ENCODE measurements at regions not wholly inside any gene's neighbourhood (a gene's known extent, or its start where the extent isn't known, plus 50 kb on each side); places are given as distances from the start of the nearest gene placed in this dataset.
"Not testable (repeated sequence)": the region's sequence is repeated elsewhere in the genome, so short reads cannot be mapped to it uniquely, and the experiment has no call there.

- no peak for DNase-seq
Observed at GRCh38 chr10:114708084-114708483, 50.0 kb upstream of the ABLIM1 start.

- DNase-seq: no peak
Observed at GRCh38 chr10:114708717-114709335, 50.8 kb upstream of the ABLIM1 start.

GRCh38 chr10:114709984-114710383, 51.9 kb upstream of the ABLIM1 start:
- no peak for DNase-seq

- no peak for DNase-seq
Observed at GRCh38 chr10:114711176-114711868, 53.2 kb upstream of the ABLIM1 start.

- no peak for DNase-seq
Observed at GRCh38 chr10:114711869-114712250, 53.8 kb upstream of the ABLIM1 start.

GRCh38 chr10:114713525-114714090, 55.5 kb upstream of the ABLIM1 start:
- DNase-seq: no peak

GRCh38 chr10:114714281-114714741, 56.2 kb upstream of the ABLIM1 start:
- no peak for DNase-seq

- DNase-seq: no peak
Observed at GRCh38 chr10:114715171-114715670, 57.1 kb upstream of the ABLIM1 start.

GRCh38 chr10:114716811-114717404, 58.8 kb upstream of the ABLIM1 start:
- DNase-seq: no peak

- DNase-seq: not testable (repeated sequence)
Observed at GRCh38 chr10:114717881-114718280, 59.8 kb upstream of the ABLIM1 start.

- no peak for DNase-seq
Observed at GRCh38 chr10:114718374-114718773, 60.3 kb upstream of the ABLIM1 start.

GRCh38 chr10:114719311-114719710, 61.2 kb upstream of the ABLIM1 start:
- no peak for DNase-seq

GRCh38 chr10:114720023-114720422, 61.9 kb upstream of the ABLIM1 start:
- not testable (repeated sequence) for DNase-seq

- no peak for DNase-seq
Observed at GRCh38 chr10:114720685-114721278, 62.7 kb upstream of the ABLIM1 start.

GRCh38 chr10:114722136-114722535, 64.1 kb upstream of the ABLIM1 start:
- DNase-seq: not testable (repeated sequence)

- DNase-seq: no peak
Observed at GRCh38 chr10:114723361-114723760, 65.3 kb upstream of the ABLIM1 start.

GRCh38 chr10:114723991-114724715, 66.1 kb upstream of the ABLIM1 start:
- DNase-seq: no peak

- DNase-seq: no peak
Observed at GRCh38 chr10:114724716-114725106, 66.6 kb upstream of the ABLIM1 start.

- DNase-seq: no peak
Observed at GRCh38 chr10:114726820-114727271, 68.8 kb upstream of the ABLIM1 start.

- no peak for DNase-seq
Observed at GRCh38 chr10:114728325-114728724, 70.2 kb upstream of the ABLIM1 start.

- DNase-seq: no peak
Observed at GRCh38 chr10:114729103-114729659, 71.1 kb upstream of the ABLIM1 start.

GRCh38 chr10:114730291-114730690, 72.2 kb upstream of the ABLIM1 start:
- no peak for DNase-seq

All from stimulated activated CD4-positive, alpha-beta T cell treated with anti-CD3 and anti-CD28 coated beads, Interleukin-4, amount 100 ng/mL, for 1 hour (primary cell).